ENCODE measurements at regions not wholly inside any gene's neighbourhood (a gene's known extent, or its start where the extent isn't known, plus 50 kb on each side); places are given as distances from the start of the nearest gene placed in this dataset.

GRCh38 chr13:85685436-85685835, 113.8 kb downstream of the SLITRK6 start:
- no peak for TF ChIP-seq CTCF (IDR thresholded peaks at IDR 0.05; ENCODE audit: low read depth, low read length)
- Histone ChIP-seq H3K27ac (no peak overlapping the region), H3K36me3 (no peaks in the 10 kb centered on the region), H3K9me3 (ENCODE audit: severe bottlenecking) (no peaks in the 10 kb centered on the region), H3K27me3 (ENCODE audit: insufficient read depth, low read depth, severe bottlenecking) (no peaks in the 10 kb centered on the region), H3K4me3 (ENCODE audit: low read depth, low read length) (no peak overlapping the region)
- DNase-seq = no peak

- Histone ChIP-seq H3K27me3 (ENCODE audit: insufficient read depth, low read depth, severe bottlenecking) (no peaks in the 10 kb centered on the region), H3K27ac (no peak overlapping the region), H3K4me3 (ENCODE audit: low read depth, low read length) (no peak overlapping the region), H3K9me3 (ENCODE audit: severe bottlenecking) (peaks cover 5% of the 10 kb centered on the region), H3K36me3 (no peaks in the 10 kb centered on the region)
- TF ChIP-seq CTCF (IDR thresholded peaks at IDR 0.05; ENCODE audit: low read depth, low read length) = no peak
- DNase-seq = no peak
Observed at GRCh38 chr13:85675151-85675907, 123.9 kb downstream of the SLITRK6 start.

DNA sequence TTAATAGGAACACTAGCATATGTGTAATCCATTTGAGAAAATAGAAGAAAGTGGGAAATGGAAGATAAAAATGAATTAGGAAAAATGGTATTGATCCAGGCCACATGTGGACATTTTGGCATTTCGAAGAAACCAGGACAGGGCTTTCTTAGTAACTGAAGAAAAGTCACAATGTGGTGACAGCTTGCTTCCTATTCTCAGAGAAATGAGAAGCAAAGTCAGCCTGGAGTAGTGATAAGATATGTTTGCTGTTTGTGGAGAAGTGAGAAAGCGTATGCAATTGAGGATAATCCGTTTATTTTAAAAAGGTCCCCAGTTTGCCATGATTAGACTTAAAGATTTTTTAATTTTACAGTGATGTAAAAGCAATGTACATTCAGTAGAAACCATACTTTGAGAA, 127.9 kb downstream of the SLITRK6 start:
- TF ChIP-seq CTCF (IDR thresholded peaks at IDR 0.05; ENCODE audit: low read depth, low read length) = no peak
- no peak for DNase-seq
- Histone ChIP-seq H3K4me3 (ENCODE audit: low read depth, low read length) (no peak overlapping the region), H3K9me3 (ENCODE audit: severe bottlenecking) (peaks cover 5% of the 10 kb centered on the region), H3K36me3 (no peaks in the 10 kb centered on the region), H3K27me3 (ENCODE audit: insufficient read depth, low read depth, severe bottlenecking) (no peaks in the 10 kb centered on the region), H3K27ac (no peak overlapping the region)

GRCh38 chr13:85666356-85666755, 132.9 kb downstream of the SLITRK6 start:
- no peak for DNase-seq
- H3K9me3 ChIP-seq (ENCODE audit: severe bottlenecking) = no peaks in the 10 kb centered on the region
- H3K27ac ChIP-seq = no peak overlapping the region
- H3K36me3 ChIP-seq = no peaks in the 10 kb centered on the region
- no peaks in the 10 kb centered on the region for H3K27me3 ChIP-seq (ENCODE audit: insufficient read depth, low read depth, severe bottlenecking)
- H3K4me3 ChIP-seq (ENCODE audit: low read depth, low read length) = no peak overlapping the region
- TF ChIP-seq CTCF (IDR thresholded peaks at IDR 0.05; ENCODE audit: low read depth, low read length) = no peak

GRCh38 chr13:85665286-85665685, 133.9 kb downstream of the SLITRK6 start:
- no peak overlapping the region for H3K27ac ChIP-seq
- TF ChIP-seq CTCF (IDR thresholded peaks at IDR 0.05; ENCODE audit: low read depth, low read length) = no peak
- DNase-seq = no peak
- no peaks in the 10 kb centered on the region for H3K36me3 ChIP-seq
- no peak overlapping the region for H3K4me3 ChIP-seq (ENCODE audit: low read depth, low read length)
- H3K27me3 ChIP-seq (ENCODE audit: insufficient read depth, low read depth, severe bottlenecking) = no peaks in the 10 kb centered on the region
- H3K9me3 ChIP-seq (ENCODE audit: severe bottlenecking) = no peaks in the 10 kb centered on the region

- no peaks in the 10 kb centered on the region for H3K36me3 ChIP-seq
- no peak overlapping the region for H3K27ac ChIP-seq
- DNase-seq = no peak
- H3K4me3 ChIP-seq (ENCODE audit: low read depth, low read length) = no peak overlapping the region
- H3K27me3 ChIP-seq (ENCODE audit: insufficient read depth, low read depth, severe bottlenecking) = no peaks in the 10 kb centered on the region
- no peak for TF ChIP-seq CTCF (IDR thresholded peaks at IDR 0.05; ENCODE audit: low read depth, low read length)
- H3K9me3 ChIP-seq (ENCODE audit: severe bottlenecking) = no peaks in the 10 kb centered on the region
Observed at GRCh38 chr13:85663856-85664255, 135.4 kb downstream of the SLITRK6 start.
